ENCODE measurements at regions not wholly inside any gene's neighbourhood (a gene's known extent, or its start where the extent isn't known, plus 50 kb on each side); places are given as distances from the start of the nearest gene placed in this dataset.

DNA sequence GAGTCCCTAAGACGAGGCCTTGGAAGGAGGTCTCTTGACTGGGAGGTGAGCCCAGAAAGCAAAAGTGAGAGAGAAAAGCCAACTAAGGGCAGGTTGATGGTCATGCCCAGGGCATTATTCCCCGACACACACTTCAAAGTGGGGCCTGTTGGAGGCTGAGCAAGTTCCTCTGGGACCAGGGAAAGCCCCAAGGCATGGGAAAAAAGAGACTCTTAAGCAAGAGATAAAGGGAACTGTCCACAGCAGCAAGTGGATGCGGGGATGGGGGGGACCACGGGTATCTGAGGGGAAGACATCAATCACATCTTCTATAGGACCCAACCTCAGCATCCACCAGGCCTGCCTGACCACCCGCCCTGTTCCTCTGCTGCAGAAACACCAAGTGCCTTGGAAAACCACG is 119.9 kb upstream of the MAFB start:
- WGBS (ENCODE audit: insufficient coverage, low coverage, missing lambda C conversion rate): 0% methylated on average over 5 of the region's 6 CpGs
- Histone ChIP-seq H3K4me1 (replicated peaks in 1 of 2; ENCODE audit: control insufficient read depth in 2 of 2, insufficient read depth in 2 of 2, low read length in 2 of 2) (no peaks in the 10 kb centered on the region), H3K9ac (ENCODE audit: insufficient read depth in 1 of 2, low read depth in 2 of 2, low read length in 2 of 2) (no peak overlapping the region), H3K27ac (ENCODE audit: extremely low read depth, low read depth, low read length) (no peak overlapping the region), H3K79me2 (ENCODE audit: control insufficient read depth, insufficient read depth, low read length) (no peaks in the 10 kb centered on the region), H3K9me3 (replicated peaks; ENCODE audit: control insufficient read depth, insufficient read depth, low read depth, low read length) (no peaks in the 10 kb centered on the region), H3K4me3 (no peak overlapping the region), H3K36me3 (ENCODE audit: control insufficient read depth, insufficient read depth, low read length) (no peaks in the 10 kb centered on the region), H3K27me3 (ENCODE audit: control insufficient read depth in 2 of 2, insufficient read depth in 2 of 2, low read length in 2 of 2) (peaks cover 0 to 19% of the 10 kb centered on the region in 2 experiments; a peak in 2 of 5 replicates), H4K20me1 (replicated peaks; ENCODE audit: control insufficient read depth, insufficient read depth, low read length) (no peaks in the 10 kb centered on the region; the same call in 1 of the 2 replicates), H2AFZ (ENCODE audit: low read depth, low read length) (no peak overlapping the region), H3K4me2 (ENCODE audit: insufficient read depth, low read length) (no peak overlapping the region), H3K9me1 (ENCODE audit: control insufficient read depth, insufficient read depth, low read length) (no peaks in the 10 kb centered on the region)
- DNase-seq (ENCODE audit: extremely low read depth in 1 of 4, low spot score in 3 of 4) (no peak), ATAC-seq (no peak), FAIRE-seq (no peak)
- ChIA-PET CTCF (ENCODE audit: low intra/inter-chr PET ratio) (no interaction called here), POLR2A (interaction anchor here (1.8 kb wide), 1 partner anchor 9 kb away, joined by 5 read pairs; no protein-coding TSS in a partner anchor)
- no peak for TF ChIP-seq ZNF830 (CRISPR knock-in tag; IDR thresholded peaks at IDR 0.05)
- TF ChIP-seq GTF2F1 (IDR thresholded peaks at IDR 0.05; ENCODE audit: low read depth, low read length): no peak
- TF ChIP-seq MXI1 (IDR thresholded peaks at IDR 0.05; ENCODE audit: low read depth, low read length): no peak
- no peak for TF ChIP-seq HSF4 (CRISPR knock-in tag; IDR thresholded peaks at IDR 0.05; ENCODE audit: borderline replicate concordance)
- TF ChIP-seq SRSF7 (optimal IDR thresholded peaks at IDR 0.05; ENCODE audit: low read depth, low read length): no peak
- TF ChIP-seq YBX1 (IDR thresholded peaks at IDR 0.05): no peak
- no peak for TF ChIP-seq RBM14 (IDR thresholded peaks at IDR 0.05; ENCODE audit: borderline replicate concordance, insufficient read depth, low read depth, low read length)
- TF ChIP-seq, protein P1, sequence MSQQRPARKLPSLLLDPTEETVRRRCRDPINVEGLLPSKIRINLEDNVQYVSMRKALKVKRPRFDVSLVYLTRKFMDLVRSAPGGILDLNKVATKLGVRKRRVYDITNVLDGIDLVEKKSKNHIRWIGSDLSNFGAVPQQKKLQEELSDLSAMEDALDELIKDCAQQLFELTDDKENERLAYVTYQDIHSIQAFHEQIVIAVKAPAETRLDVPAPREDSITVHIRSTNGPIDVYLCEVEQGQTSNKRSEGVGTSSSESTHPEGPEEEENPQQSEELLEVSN (IDR thresholded peaks at IDR 0.05; ENCODE audit: borderline replicate concordance in 1 of 2, extremely low read depth in 1 of 2, insufficient read depth in 1 of 2, insufficient read length in 1 of 2, low read depth in 1 of 2, low read length in 1 of 2, poor library complexity in 1 of 2, severe bottlenecking in 1 of 2): no peak
- no peak for TF ChIP-seq JUNB (CRISPR knock-in tag; conservative IDR thresholded peaks at IDR 0.05)
- TF ChIP-seq, protein P2, sequence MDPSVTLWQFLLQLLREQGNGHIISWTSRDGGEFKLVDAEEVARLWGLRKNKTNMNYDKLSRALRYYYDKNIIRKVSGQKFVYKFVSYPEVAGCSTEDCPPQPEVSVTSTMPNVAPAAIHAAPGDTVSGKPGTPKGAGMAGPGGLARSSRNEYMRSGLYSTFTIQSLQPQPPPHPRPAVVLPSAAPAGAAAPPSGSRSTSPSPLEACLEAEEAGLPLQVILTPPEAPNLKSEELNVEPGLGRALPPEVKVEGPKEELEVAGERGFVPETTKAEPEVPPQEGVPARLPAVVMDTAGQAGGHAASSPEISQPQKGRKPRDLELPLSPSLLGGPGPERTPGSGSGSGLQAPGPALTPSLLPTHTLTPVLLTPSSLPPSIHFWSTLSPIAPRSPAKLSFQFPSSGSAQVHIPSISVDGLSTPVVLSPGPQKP (CRISPR knock-in tag; IDR thresholded peaks at IDR 0.05): no peak
- TF ChIP-seq ZFX (CRISPR knock-in tag; IDR thresholded peaks at IDR 0.05): no peak
- TF ChIP-seq ZNF212 (CRISPR knock-in tag; IDR thresholded peaks at IDR 0.05): no peak
- no peak for TF ChIP-seq POLR2H (tag; IDR thresholded peaks at IDR 0.05; ENCODE audit: low read depth)
- no peak for TF ChIP-seq CBX5 (IDR thresholded peaks at IDR 0.05; ENCODE audit: borderline replicate concordance, low read depth)
- BruUV-seq (replicated peaks): no TSS peak
- intact Hi-C loops (cut with micrococcal nuclease): no loop called here
- in situ Hi-C loops (cut with MboI): no loop called here

Data from K562 (cell line).